GM21576 (cell line): ENCODE measurements at regions not wholly inside any gene's neighbourhood (a gene's known extent, or its start where the extent isn't known, plus 50 kb on each side); places are given as distances from the start of the nearest gene placed in this dataset.

ENCODE experiments used
- ATAC-seq: cut with Tn5 transposase; IDR thresholded peaks from one replicate; pipeline ENCODE4 v1.9.1; 2021; ENCODE audit warnings: mild to moderate bottlenecking, moderate library complexity; ENCODE audit not compliant: unreplicated experiment

DNA sequence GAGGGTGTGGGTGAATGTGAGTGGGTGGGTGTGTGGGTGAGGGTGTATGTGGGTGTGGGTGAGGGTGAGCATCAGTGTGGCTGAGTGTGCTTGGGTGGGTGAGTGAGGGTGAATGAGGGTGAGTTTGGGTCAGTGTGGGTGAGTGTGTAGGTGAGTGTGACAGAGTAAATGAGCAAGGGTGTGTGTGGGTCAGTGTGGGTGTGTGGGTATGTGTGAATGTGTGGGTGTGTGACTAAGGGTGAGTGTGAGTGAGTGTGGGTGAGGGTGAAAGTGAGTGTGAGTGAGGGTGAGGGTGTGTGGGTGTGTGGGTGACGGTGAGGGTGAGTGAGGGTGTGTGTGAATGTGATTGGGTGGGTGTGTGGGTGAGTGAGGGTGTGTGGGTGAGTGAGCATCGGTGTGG lies 1676.7 kb upstream of the TENM3 start:
- ATAC-seq: no peak

DNA sequence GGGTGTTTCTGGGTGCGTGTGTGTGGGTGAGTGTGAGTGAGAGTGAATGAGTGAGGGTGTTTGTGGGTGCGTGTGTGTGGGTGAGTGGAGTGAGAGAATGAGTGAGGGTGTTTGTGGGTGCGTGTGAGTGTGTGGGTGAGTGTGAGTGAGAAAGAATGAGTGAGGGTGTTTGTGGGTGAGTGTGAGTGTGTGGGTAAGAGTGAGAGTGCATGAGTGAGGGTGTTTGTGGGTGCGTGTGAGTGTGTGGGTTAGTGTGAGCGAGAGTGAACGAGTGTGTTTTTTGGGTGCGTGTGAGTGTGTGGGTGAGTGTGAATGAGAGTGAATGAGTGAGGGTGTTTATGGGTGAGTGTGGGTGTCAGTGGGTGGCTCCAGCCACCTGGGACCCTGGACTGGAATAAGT lies 1676.1 kb upstream of the TENM3 start:
- ATAC-seq: no peak

GRCh38 chr4:180571516-180572055 lies 1671.6 kb upstream of the TENM3 start:
- ATAC-seq: no peak

GRCh38 chr4:180578175-180578574 lies 1665.0 kb upstream of the TENM3 start:
- no peak for ATAC-seq

GRCh38 chr4:180581061-180581460 lies 1662.1 kb upstream of the TENM3 start:
- ATAC-seq: no peak

GRCh38 chr4:180587379-180587778 lies 1655.8 kb upstream of the TENM3 start:
- no peak for ATAC-seq

GRCh38 chr4:180589575-180589974 lies 1653.6 kb upstream of the TENM3 start:
- no peak for ATAC-seq

- no peak for ATAC-seq
Measured at GRCh38 chr4:180596888-180597483, 1646.2 kb upstream of the TENM3 start.

DNA sequence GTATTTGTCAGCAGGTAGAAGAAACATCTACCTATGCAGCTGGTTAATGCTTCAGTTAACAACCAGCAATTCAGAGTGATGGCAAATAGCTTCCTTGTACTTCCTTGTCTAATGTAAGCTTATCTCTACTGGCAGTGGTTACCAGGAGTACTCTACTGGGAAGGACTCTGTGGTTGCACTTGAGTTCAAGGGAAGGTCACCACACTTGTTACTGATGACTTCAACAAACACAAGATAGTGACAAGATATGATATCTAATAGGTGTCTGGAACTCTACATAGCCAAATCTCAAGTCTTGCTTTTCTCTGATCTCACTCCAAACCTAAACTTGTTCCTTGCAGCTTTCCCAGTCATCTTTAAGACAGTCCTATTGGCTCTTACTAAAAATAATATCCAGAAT lies 1644.9 kb upstream of the TENM3 start:
- no peak for ATAC-seq

DNA sequence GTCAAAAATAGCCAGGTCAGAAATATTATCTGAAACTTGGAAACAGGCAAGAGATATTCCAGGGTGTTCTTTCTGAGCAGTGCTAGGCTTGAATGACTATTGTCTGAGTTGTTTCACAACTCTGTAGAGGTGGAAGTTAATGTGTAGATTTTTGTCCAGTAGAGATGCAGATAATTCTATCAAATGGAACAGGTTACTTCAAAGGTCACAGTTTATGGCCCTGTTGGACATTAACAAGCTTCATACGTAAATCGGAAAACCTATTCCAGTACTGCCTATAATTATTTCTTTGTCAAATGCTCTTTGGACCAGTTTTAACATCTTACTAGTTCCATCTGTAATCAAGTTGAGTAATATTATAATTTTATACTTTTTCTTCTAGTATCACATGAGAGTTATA lies 1639.4 kb upstream of the TENM3 start:
- no peak for ATAC-seq

- no peak for ATAC-seq
Measured at GRCh38 chr4:180610324-180610723, 1632.9 kb upstream of the TENM3 start.

DNA sequence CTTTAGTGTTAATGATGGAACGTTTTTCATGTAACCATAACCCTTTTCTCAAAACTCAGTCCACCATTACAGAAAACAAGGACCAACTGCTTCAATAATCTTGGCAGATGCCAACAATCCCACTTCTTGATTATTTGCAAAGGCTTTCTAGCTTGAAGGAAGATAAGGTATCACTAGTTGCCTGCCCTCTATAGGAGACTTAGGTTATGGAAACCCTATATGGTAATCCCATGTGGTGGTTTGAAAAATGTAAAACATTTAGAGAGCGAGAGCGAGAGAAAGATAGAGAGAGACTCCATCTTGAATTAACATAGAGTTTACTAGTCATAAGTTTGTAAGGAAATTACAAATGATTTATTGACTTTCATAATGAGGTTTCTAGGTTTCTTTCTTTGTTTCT lies 1627.5 kb upstream of the TENM3 start:
- no peak for ATAC-seq

GRCh38 chr4:180617196-180617595 lies 1626.0 kb upstream of the TENM3 start:
- ATAC-seq: no peak

DNA sequence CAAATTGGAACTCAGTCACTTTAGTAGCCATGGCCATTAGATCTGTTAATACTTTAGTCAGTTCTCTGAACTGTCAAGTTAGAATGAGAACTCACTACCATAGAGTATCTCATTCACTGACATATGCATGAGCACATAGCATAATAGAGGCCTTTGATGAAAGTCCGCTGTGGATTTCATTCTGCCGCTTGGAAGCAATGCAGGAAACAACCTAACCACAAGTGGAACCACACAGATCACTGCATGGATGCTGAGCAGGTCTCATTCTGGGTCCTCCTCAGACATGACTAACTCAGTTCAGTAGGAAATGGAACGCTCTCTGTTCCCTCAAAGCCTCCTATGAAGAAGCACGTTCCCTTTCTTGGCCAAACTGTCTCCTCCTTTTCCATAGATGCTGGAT lies 1624.8 kb upstream of the TENM3 start:
- ATAC-seq: no peak

- no peak for ATAC-seq
Measured at GRCh38 chr4:180619440-180619839, 1623.8 kb upstream of the TENM3 start.

DNA sequence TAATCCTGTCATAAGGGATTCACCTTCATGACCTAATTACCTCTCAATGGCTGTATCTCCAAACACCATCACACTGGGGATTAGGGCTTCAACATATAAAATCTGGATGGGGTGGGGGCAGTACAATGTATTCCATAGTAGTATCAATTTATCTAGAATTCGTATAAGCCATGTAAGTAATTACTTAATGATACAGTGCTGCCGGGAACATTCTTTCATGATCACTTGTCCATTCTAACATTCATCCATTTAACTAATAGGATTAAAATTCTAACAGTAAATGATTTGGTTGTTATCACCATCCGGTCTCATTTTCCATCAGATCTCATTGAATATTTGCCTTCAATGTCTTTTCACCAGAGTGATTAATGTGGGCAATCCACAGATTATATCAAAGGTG lies 1620.9 kb upstream of the TENM3 start:
- ATAC-seq: no peak

GRCh38 chr4:180625653-180626052 lies 1617.5 kb upstream of the TENM3 start:
- ATAC-seq: no peak

DNA sequence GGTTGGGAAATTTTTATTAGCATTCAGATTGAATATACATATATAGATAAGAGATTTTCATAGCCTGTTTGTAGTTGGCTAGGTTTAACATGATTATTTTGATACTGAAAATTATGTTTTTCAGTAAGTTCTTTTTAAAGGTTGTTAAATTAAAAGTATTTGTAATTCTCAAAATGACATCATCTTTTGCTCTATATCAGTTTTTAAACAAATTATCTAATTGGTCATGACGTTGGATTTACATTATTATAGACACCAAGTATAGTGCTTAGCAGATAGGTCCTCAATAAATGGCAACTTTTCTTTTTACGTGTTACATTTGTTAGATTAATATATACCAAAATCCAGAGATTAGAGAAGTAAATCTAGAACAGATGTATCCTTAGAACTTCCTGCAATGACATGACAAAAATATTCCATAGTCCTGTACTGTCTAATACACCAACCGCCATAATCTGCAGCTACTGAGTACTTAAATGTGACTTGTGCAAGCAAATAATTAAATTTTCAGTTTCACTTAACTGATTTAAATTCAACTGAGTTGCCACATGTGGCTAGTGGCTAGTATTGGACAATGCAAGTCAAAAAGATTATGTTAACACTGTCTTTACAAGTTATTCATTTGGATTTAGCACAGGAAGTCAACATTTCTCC lies 1613.1 kb upstream of the TENM3 start:
- no peak for ATAC-seq

DNA sequence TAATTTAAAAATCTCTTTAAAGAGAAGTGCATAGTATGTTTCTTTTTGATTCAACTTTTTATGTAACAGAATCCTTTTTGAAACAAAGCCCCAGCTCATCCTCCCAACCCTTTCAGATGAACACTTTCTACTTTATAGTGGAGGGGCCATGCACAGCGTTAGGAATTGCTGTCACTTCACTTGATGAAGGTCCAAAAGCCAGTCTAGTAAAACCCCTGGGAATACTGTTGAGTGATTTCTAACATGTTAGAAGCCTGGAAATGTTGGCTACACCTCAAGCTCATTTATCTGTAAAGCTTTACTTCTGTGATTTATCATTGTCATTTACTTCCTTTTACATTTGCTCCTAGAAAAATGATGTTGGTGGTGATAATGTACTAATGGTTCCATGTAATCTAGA lies 1608.9 kb upstream of the TENM3 start:
- ATAC-seq: no peak

GRCh38 chr4:180635281-180635680 lies 1607.9 kb upstream of the TENM3 start:
- ATAC-seq: no peak

DNA sequence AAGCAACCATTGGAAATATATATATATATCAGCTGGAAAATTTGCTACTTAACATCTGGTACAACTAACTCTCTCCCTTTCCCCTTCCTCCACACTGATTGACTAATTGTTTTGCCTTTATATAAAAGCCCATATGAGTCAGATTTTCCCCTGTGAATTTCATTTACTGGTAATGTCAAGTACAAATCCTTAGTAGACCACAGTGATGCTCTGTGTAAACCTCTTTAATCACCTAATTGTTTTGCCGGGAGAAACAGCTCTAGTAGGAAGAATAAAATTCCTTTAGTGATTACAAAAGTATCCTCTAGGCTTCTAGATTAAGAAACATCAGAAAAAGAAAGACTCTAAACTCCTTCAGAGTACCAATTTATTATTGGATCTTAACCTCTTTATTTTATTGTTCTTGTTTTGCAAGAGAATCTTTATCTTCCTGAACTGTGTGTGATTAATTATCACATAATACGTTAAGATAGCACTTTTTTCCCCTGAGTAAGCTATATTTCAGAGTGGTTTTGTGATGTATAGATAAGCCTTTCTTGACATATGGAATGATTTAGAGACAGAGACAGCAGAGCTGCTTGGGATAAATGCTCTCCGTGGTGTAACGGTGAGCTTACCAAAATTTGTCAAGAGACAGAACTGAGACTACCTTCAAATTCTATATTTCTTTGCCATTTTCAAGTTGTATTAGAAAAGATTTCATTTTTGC lies 1606.4 kb upstream of the TENM3 start:
- no peak for ATAC-seq

- no peak for ATAC-seq
Measured at GRCh38 chr4:180637616-180638015, 1605.6 kb upstream of the TENM3 start.
